HG03521 (cell line): ENCODE measurements at regions not wholly inside any gene's neighbourhood (a gene's known extent, or its start where the extent isn't known, plus 50 kb on each side); places are given as distances from the start of the nearest gene placed in this dataset.
A peak's percentile ranks its signal among the peaks of the same experiment; 100 is the strongest.

ENCODE experiments used
- ATAC-seq: cut with Tn5 transposase; IDR thresholded peaks from one replicate; pipeline ENCODE4 v1.9.1; 2021; ENCODE audit warnings: mild to moderate bottlenecking, moderate library complexity; ENCODE audit not compliant: unreplicated experiment

- ATAC-seq, result no peak
Measured at GRCh38 chr13:73730014-73730413, 404.2 kb downstream of the KLF12 start.

GRCh38 chr13:73729046-73729445 lies 405.2 kb downstream of the KLF12 start:
- no peak for ATAC-seq

- peak; percentile 88 for ATAC-seq
Measured at GRCh38 chr13:73722120-73722519, 412.1 kb downstream of the KLF12 start.

GRCh38 chr13:73721571-73721970 lies 412.6 kb downstream of the KLF12 start:
- ATAC-seq, result no peak

GRCh38 chr13:73720216-73720840 lies 413.9 kb downstream of the KLF12 start:
- ATAC-seq, result no peak

GRCh38 chr13:73718246-73718645 lies 416.0 kb downstream of the KLF12 start:
- ATAC-seq, result no peak

GRCh38 chr13:73717632-73718031 lies 416.6 kb downstream of the KLF12 start:
- ATAC-seq, result no peak

- ATAC-seq, result peak; percentile 49
Measured at GRCh38 chr13:73715911-73716510, 418.2 kb downstream of the KLF12 start.

- ATAC-seq, result peak; percentile 77
Measured at GRCh38 chr13:73715114-73715910, 418.9 kb downstream of the KLF12 start.

- no peak for ATAC-seq
Measured at GRCh38 chr13:73714522-73714921, 419.7 kb downstream of the KLF12 start.

GRCh38 chr13:73708393-73708985 lies 425.7 kb downstream of the KLF12 start:
- peak; percentile 88 for ATAC-seq

GRCh38 chr13:73704587-73704986 lies 429.6 kb downstream of the KLF12 start:
- no peak for ATAC-seq

GRCh38 chr13:73703606-73704005 lies 430.6 kb downstream of the KLF12 start:
- ATAC-seq, result no peak

GRCh38 chr13:73702419-73703071 lies 431.7 kb downstream of the KLF12 start:
- ATAC-seq, result peak; percentile 91

- no peak for ATAC-seq
Measured at GRCh38 chr13:73701160-73701559, 433.0 kb downstream of the KLF12 start.

GRCh38 chr13:73698859-73699258 lies 435.3 kb downstream of the KLF12 start:
- no peak for ATAC-seq

- no peak for ATAC-seq
Measured at GRCh38 chr13:73697166-73697565, 437.0 kb downstream of the KLF12 start.

- no peak for ATAC-seq
Measured at GRCh38 chr13:73696713-73697112, 437.5 kb downstream of the KLF12 start.

GRCh38 chr13:73696271-73696670 lies 437.9 kb downstream of the KLF12 start:
- no peak for ATAC-seq

GRCh38 chr13:73695325-73695724 lies 438.9 kb downstream of the KLF12 start:
- no peak for ATAC-seq

- ATAC-seq, result no peak
Measured at GRCh38 chr13:73693215-73693614, 441.0 kb downstream of the KLF12 start.
